PFSK-1 (cell line): ENCODE measurements at regions not wholly inside any gene's neighbourhood (a gene's known extent, or its start where the extent isn't known, plus 50 kb on each side); places are given as distances from the start of the nearest gene placed in this dataset.

Experiments used
- FOXP2 ChIP-seq: optimal IDR thresholded peaks from 2 replicates; pipeline ENCODE3; 2011; ENCODE audit warnings: borderline replicate concordance, control low read depth, inconsistent platforms; ENCODE audit not compliant: insufficient read depth; ENCODE audit errors: extremely low read length, extremely low read depth
- POLR2AphosphoS5 ChIP-seq: IDR thresholded peaks from 2 replicates; pipeline ENCODE4 v1.6.1; 2012; ENCODE audit warnings: low read depth, mild to moderate bottlenecking, control low read depth, low read length, moderate library complexity
- SIN3A ChIP-seq: IDR thresholded peaks from 2 replicates; pipeline ENCODE4 v1.6.1; 2012; ENCODE audit warnings: mild to moderate bottlenecking, low read length, moderate library complexity, borderline replicate concordance; ENCODE audit not compliant: insufficient read depth
- TAF1 ChIP-seq: IDR thresholded peaks from 2 replicates; pipeline ENCODE4 v1.6.1; 2012; ENCODE audit warnings: low read length, control low read depth, borderline replicate concordance; ENCODE audit not compliant: insufficient read depth
- TF ChIP-seq, protein P1 (sequence below), 2 experiments: IDR thresholded peaks; 2 replicates each; pipeline versions ENCODE4 v1.6.1 to v1.8.0; 2011 to 2012; ENCODE audit warnings: low read depth in 2 of 2, low read length in 2 of 2, control low read depth in 1 of 2, inconsistent platforms in 1 of 2, mild to moderate bottlenecking in 1 of 2, moderate library complexity in 1 of 2; ENCODE audit not compliant: insufficient read depth in 1 of 2

DNA sequence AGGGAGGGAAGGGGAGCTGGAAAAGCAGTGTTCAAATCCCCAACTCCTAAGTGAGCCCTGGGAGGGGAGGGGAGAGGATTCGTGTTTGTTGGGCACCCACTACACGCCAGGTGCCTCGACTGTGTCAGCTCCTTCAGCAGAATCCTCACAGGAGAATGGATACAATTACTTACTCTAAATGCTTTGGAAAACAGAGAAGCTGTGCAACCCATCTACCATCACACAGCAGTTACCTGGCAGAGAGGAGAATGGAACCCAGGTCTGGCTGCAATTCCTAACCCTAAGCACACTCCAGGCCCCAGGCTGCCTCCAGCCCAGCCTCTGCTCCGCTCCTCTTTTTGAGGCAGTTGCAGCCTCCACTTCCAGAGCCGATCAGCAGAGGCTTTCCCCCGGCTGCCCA lies 86.4 kb upstream of the PTPN1 start:
- TF ChIP-seq TAF1 (no peak), SIN3A (no peak), POLR2AphosphoS5 (no peak), FOXP2 (no peak)
- TF ChIP-seq, protein P1, sequence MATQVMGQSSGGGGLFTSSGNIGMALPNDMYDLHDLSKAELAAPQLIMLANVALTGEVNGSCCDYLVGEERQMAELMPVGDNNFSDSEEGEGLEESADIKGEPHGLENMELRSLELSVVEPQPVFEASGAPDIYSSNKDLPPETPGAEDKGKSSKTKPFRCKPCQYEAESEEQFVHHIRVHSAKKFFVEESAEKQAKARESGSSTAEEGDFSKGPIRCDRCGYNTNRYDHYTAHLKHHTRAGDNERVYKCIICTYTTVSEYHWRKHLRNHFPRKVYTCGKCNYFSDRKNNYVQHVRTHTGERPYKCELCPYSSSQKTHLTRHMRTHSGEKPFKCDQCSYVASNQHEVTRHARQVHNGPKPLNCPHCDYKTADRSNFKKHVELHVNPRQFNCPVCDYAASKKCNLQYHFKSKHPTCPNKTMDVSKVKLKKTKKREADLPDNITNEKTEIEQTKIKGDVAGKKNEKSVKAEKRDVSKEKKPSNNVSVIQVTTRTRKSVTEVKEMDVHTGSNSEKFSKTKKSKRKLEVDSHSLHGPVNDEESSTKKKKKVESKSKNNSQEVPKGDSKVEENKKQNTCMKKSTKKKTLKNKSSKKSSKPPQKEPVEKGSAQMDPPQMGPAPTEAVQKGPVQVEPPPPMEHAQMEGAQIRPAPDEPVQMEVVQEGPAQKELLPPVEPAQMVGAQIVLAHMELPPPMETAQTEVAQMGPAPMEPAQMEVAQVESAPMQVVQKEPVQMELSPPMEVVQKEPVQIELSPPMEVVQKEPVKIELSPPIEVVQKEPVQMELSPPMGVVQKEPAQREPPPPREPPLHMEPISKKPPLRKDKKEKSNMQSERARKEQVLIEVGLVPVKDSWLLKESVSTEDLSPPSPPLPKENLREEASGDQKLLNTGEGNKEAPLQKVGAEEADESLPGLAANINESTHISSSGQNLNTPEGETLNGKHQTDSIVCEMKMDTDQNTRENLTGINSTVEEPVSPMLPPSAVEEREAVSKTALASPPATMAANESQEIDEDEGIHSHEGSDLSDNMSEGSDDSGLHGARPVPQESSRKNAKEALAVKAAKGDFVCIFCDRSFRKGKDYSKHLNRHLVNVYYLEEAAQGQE (IDR thresholded peaks at IDR 0.05; ENCODE audit: insufficient read depth in 1 of 2, low read depth in 2 of 2, low read length in 2 of 2): no peak

DNA sequence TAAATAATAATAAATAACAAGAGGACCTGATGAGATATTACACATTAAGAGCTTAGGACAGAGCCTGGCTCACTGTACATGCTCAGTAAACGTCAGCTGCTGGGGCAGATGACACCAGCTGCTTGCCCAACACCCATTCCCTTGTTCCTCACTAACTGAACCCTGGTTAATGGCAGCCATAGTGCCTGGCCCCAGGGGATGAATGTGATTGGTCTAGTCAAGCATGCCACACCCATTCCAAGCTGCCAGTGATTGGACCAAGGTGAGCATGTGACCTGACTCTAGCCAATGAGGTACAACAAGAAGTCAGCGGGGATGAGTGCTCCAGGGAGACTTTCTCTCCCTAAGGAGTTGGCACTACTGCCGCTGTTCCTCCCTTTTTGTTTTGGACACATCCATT lies 85.1 kb upstream of the PTPN1 start:
- TF ChIP-seq, protein P1 (IDR thresholded peaks at IDR 0.05; ENCODE audit: insufficient read depth in 1 of 2, low read depth in 2 of 2, low read length in 2 of 2): no peak
- no peak for TF ChIP-seq TAF1
- no peak for TF ChIP-seq POLR2AphosphoS5
- TF ChIP-seq SIN3A: no peak
- TF ChIP-seq FOXP2: no peak

DNA sequence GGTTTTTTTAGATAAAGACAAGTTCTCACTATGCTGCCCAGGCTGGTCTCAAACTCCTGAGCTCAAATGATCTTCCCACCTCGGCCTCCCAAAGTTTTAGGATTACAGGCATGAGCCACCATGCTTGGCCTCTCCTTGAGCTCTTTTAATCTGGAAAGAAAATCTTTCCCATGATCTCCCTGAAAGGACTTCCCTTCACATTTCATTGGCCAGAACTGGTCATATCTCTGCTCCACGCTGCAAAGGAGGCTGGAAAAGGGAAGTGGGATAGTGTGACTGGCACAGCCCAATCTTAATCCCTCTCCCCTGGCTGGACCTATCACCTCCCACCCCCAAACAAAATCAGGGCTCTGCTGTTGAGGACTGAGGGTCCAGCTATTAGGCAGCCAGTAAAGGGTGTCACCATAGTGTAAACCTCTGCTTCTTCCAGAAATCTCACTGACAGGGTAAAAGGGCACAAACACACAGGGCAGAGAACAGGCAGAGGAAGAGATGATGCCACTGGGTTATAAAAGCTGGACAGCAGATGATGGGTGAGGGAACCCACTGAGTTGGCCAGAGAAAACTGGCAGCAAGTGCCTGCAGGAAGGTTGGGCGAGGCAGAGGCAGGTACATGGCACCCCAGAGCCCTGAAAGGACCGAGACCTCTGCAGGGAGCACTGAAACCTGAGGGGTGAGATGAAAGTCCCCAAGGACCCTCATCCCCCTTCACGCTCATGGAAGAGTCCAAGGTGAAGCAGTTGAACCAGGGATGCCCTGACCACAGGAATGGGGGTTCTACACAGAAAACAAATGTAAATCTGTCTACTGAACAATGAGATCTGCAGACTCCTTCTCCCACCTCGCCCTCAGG lies 83.1 kb upstream of the PTPN1 start:
- TF ChIP-seq POLR2AphosphoS5 (no peak), FOXP2 (no peak), SIN3A (no peak), TAF1 (no peak)
- TF ChIP-seq, protein P1 (IDR thresholded peaks at IDR 0.05; ENCODE audit: insufficient read depth in 1 of 2, low read depth in 2 of 2, low read length in 2 of 2): no peak

DNA sequence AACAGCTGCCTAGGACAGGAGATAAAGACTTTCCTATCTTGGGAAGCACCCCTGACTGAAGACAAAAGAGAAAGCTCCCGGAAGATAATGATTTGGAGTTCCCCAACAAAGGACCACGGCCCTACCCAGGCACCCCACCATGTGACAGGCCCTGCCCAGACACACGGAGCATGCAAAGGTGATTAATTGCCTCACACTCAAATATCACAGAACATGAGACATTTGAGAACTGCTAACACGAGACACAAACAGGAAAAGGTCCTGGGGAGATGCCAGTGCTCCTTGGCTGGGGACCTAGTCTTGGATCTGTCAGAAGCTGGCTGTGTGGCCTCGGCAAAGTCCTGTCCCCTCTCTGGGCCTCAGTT lies 82.5 kb upstream of the PTPN1 start:
- TF ChIP-seq SIN3A (no peak), TAF1 (no peak), FOXP2 (no peak), POLR2AphosphoS5 (no peak)
- TF ChIP-seq, protein P1 (IDR thresholded peaks at IDR 0.05; ENCODE audit: insufficient read depth in 1 of 2, low read depth in 2 of 2, low read length in 2 of 2): no peak
